GM19025 (cell line): ENCODE measurements at regions not wholly inside any gene's neighbourhood (a gene's known extent, or its start where the extent isn't known, plus 50 kb on each side); places are given as distances from the start of the nearest gene placed in this dataset.
"Not testable (repeated sequence)": the region's sequence is repeated elsewhere in the genome, so short reads cannot be mapped to it uniquely, and the experiment has no call there.

Experiments
- ATAC-seq: cut with Tn5 transposase; IDR thresholded peaks from one replicate; pipeline ENCODE4 v1.9.1; 2021; ENCODE audit warnings: mild to moderate bottlenecking, low read depth, moderate library complexity; ENCODE audit not compliant: unreplicated experiment

- ATAC-seq = no peak
Measured at GRCh38 chr3:140859592-140860336, 81.9 kb upstream of the SLC25A36 start.

- no peak for ATAC-seq
Measured at GRCh38 chr3:140863580-140864009, 78.0 kb upstream of the SLC25A36 start.

GRCh38 chr3:140870351-140870750, 71.3 kb upstream of the SLC25A36 start:
- no peak for ATAC-seq

- ATAC-seq = no peak
Measured at GRCh38 chr3:140871022-140871421, 70.6 kb upstream of the SLC25A36 start.

GRCh38 chr3:140872165-140872564, 69.5 kb upstream of the SLC25A36 start:
- not testable (repeated sequence) for ATAC-seq

- no peak for ATAC-seq
Measured at GRCh38 chr3:140883428-140884040, 58.1 kb upstream of the SLC25A36 start.

- not testable (repeated sequence) for ATAC-seq
Measured at GRCh38 chr3:140885697-140886096, 55.9 kb upstream of the SLC25A36 start.
